Sciatic nerve (tissue), 2 donors: ENCODE measurements at regions not wholly inside any gene's neighbourhood (a gene's known extent, or its start where the extent isn't known, plus 50 kb on each side); places are given as distances from the start of the nearest gene placed in this dataset.

Experiments used
- ATAC-seq: fragments of 200-7000 bp; cut with Tn5 transposase; one replicate; pipeline ENCODE4 v1.9.1; 2020; ENCODE audit warnings: mild to moderate bottlenecking, moderate library complexity
- DNase-seq: peaks from one replicate; pipeline ENCODE4 v3.0.0-alpha.2; 2020; ENCODE audit warnings: low spot score
- intact Hi-C: fragments of 100-400 bp; cut with DNase I; formaldehyde crosslinking; loops from one replicate; pipeline ENCODE4 v1.14.2; 2022
- donor health status: DM: no; HTN: no; CAD: no.
- donor health status: DM: no; HTN: no; CAD: no.

- intact Hi-C loops: no loop called here
- peak; percentile 85 for ATAC-seq
- DNase-seq: no peak
Measured at GRCh38 chr12:3336606-3337311, 154.2 kb upstream of the PRMT8 start.

- DNase-seq (no peak), ATAC-seq (no peak)
- intact Hi-C loops: no loop called here
Measured at GRCh38 chr12:3337944-3338343, 153.1 kb upstream of the PRMT8 start.

GRCh38 chr12:3339221-3339620, 151.8 kb upstream of the PRMT8 start:
- ATAC-seq (no peak), DNase-seq (no peak)
- intact Hi-C loops: no loop called here

- no peak for DNase-seq
- ATAC-seq: peak; percentile 40
- intact Hi-C loops: no loop called here
Measured at GRCh38 chr12:3341594-3341993, 149.4 kb upstream of the PRMT8 start.

- ATAC-seq (peak; percentile 90), DNase-seq (peak; percentile 74)
- intact Hi-C loops: no loop called here
Measured at GRCh38 chr12:3342051-3342450, 149.0 kb upstream of the PRMT8 start.

GRCh38 chr12:3348055-3348454, 142.9 kb upstream of the PRMT8 start:
- ATAC-seq: no peak
- peak; percentile 23 for DNase-seq
- intact Hi-C loops: no loop called here

- intact Hi-C loops: no loop called here
Measured at GRCh38 chr12:3350432-3350831, 140.6 kb upstream of the PRMT8 start.

GRCh38 chr12:3351731-3352130, 139.3 kb upstream of the PRMT8 start:
- ATAC-seq (no peak), DNase-seq (no peak)
- intact Hi-C loops: no loop called here

More at GRCh38 chr12:3350432-3350831, 140.6 kb upstream of the PRMT8 start:
- no peak for ATAC-seq
- no peak for DNase-seq

- no peak for DNase-seq
- no peak for ATAC-seq
- intact Hi-C loops: no loop called here
Measured at GRCh38 chr12:3352230-3352629, 138.8 kb upstream of the PRMT8 start.

GRCh38 chr12:3353621-3354020, 137.4 kb upstream of the PRMT8 start:
- no peak for ATAC-seq
- intact Hi-C loops: no loop called here
- DNase-seq: no peak

- no peak for DNase-seq
- no peak for ATAC-seq
- intact Hi-C loops: no loop called here
Measured at GRCh38 chr12:3354586-3354985, 136.4 kb upstream of the PRMT8 start.

GRCh38 chr12:3355378-3355900, 135.6 kb upstream of the PRMT8 start:
- intact Hi-C loops: no loop called here
- peak; percentile 76 for ATAC-seq
- no peak for DNase-seq

GRCh38 chr12:3357950-3358525, 133.0 kb upstream of the PRMT8 start:
- intact Hi-C loops: no loop called here
- ATAC-seq (no peak), DNase-seq (no peak)

GRCh38 chr12:3359478-3359877, 131.5 kb upstream of the PRMT8 start:
- DNase-seq (no peak), ATAC-seq (no peak)
- intact Hi-C loops: no loop called here

- ATAC-seq: peak; percentile 35
Measured at GRCh38 chr12:3361146-3361545, 129.9 kb upstream of the PRMT8 start.

GRCh38 chr12:3362737-3363136, 128.3 kb upstream of the PRMT8 start:
- intact Hi-C loops: no loop called here
- ATAC-seq: no peak
- DNase-seq: no peak

More at GRCh38 chr12:3361146-3361545, 129.9 kb upstream of the PRMT8 start:
- DNase-seq: no peak
- intact Hi-C loops: no loop called here

GRCh38 chr12:3363608-3364007, 127.4 kb upstream of the PRMT8 start:
- ATAC-seq: peak; percentile 73

GRCh38 chr12:3364226-3364625, 126.8 kb upstream of the PRMT8 start:
- DNase-seq (no peak), ATAC-seq (no peak)
- intact Hi-C loops: no loop called here

More at GRCh38 chr12:3363608-3364007, 127.4 kb upstream of the PRMT8 start:
- intact Hi-C loops: no loop called here
- no peak for DNase-seq

GRCh38 chr12:3364661-3365462, 126.1 kb upstream of the PRMT8 start:
- ATAC-seq (no peak), DNase-seq (no peak)
- intact Hi-C loops: no loop called here
